GM23248 (cell line): ENCODE measurements at regions not wholly inside any gene's neighbourhood (a gene's known extent, or its start where the extent isn't known, plus 50 kb on each side); places are given as distances from the start of the nearest gene placed in this dataset.

Experiments used
- DNase-seq: peaks from one replicate; pipeline ENCODE4 v3.0.0-alpha.2; 2015
- H2AFZ ChIP-seq: fragments of 200-600 bp; sonication (generic); 2 replicates; pipeline ENCODE4 v1.6.1; 2016; ENCODE audit warnings: antibody characterized with exemption
- H3F3A ChIP-seq: fragments of 200-600 bp; sonication (generic); 2 replicates; pipeline ENCODE4 v1.6.1; 2016; ENCODE audit warnings: mild to moderate bottlenecking, antibody characterized with exemption, mixed run types; ENCODE audit not compliant: insufficient read depth
- H3K27ac ChIP-seq: fragments of 200-600 bp; sonication (generic); 2 replicates; pipeline ENCODE4 v1.5.1; 2016; ENCODE audit warnings: mild to moderate bottlenecking
- H3K27me3 ChIP-seq: fragments of 200-600 bp; sonication (generic); replicated peaks from 2 replicates; pipeline ENCODE4 v1.6.1; 2016; ENCODE audit warnings: mild to moderate bottlenecking; ENCODE audit not compliant: insufficient read depth
- H3K36me3 ChIP-seq: fragments of 200-600 bp; sonication (generic); 2 replicates; pipeline ENCODE4 v1.6.1; 2016; ENCODE audit warnings: low read depth, mild to moderate bottlenecking
- H3K4me1 ChIP-seq: fragments of 200-600 bp; sonication (generic); 2 replicates; pipeline ENCODE4 v1.6.1; 2016; ENCODE audit warnings: mild to moderate bottlenecking; ENCODE audit not compliant: insufficient read depth
- H3K4me2 ChIP-seq: fragments of 200-600 bp; sonication (generic); one replicate; pipeline ENCODE4 v1.6.1; 2016; ENCODE audit warnings: mild to moderate bottlenecking; ENCODE audit not compliant: unreplicated experiment
- H3K4me3 ChIP-seq: fragments of 200-600 bp; sonication (generic); 2 replicates; pipeline ENCODE4 v1.5.1; 2016; ENCODE audit warnings: mild to moderate bottlenecking
- H3K79me2 ChIP-seq: fragments of 200-600 bp; sonication (generic); 2 replicates; pipeline ENCODE4 v1.6.1; 2016; ENCODE audit warnings: mild to moderate bottlenecking; ENCODE audit not compliant: insufficient read depth
- H3K9ac ChIP-seq: fragments of 200-600 bp; sonication (generic); 2 replicates; pipeline ENCODE4 v1.6.1; 2016; ENCODE audit warnings: mild to moderate bottlenecking
- H3K9me2 ChIP-seq: fragments of 200-600 bp; sonication (generic); 2 replicates; pipeline ENCODE4 v1.6.1; 2016; ENCODE audit warnings: mixed run types, mild to moderate bottlenecking, moderate library complexity; ENCODE audit not compliant: insufficient read depth
- H3K9me3 ChIP-seq: fragments of 200-600 bp; sonication (generic); one replicate; pipeline ENCODE4 v1.6.1; 2017; ENCODE audit warnings: low read depth
- H4K20me1 ChIP-seq: fragments of 200-600 bp; sonication (generic); 2 replicates; pipeline ENCODE4 v1.6.0; 2016; ENCODE audit not compliant: insufficient read depth
- EZH2 ChIP-seq: fragments of 200-600 bp; sonication (generic); IDR thresholded peaks from 2 replicates; pipeline ENCODE4 v1.6.1; 2018; ENCODE audit warnings: antibody characterized with exemption, mild to moderate bottlenecking; ENCODE audit not compliant: insufficient read depth, poor library complexity, severe bottlenecking
- EZH2phosphoT487 ChIP-seq: fragments of 200-600 bp; sonication (generic); IDR thresholded peaks from 2 replicates; pipeline ENCODE4 v1.6.1; 2018; ENCODE audit warnings: antibody characterized with exemption, moderate library complexity, mild to moderate bottlenecking, low read depth; ENCODE audit not compliant: insufficient read depth
- WGBS, 2 experiments: methylation state at CpG; one replicate each; pipeline ENCODE4 v1.1.6; 2015 to 2017; ENCODE audit warnings: low lambda C conversion rate in 2 of 2, low coverage in 1 of 2; ENCODE audit errors: missing lambda C conversion rate in 2 of 2; 5-methylcytosine and 5-hydroxymethylcytosine counted together
- in situ Hi-C: fragments of 300-500 bp; cut with MboI; formaldehyde crosslinking; loops from 2 replicates; pipeline ENCODE4 v1.15.0; 2020

- in situ Hi-C loops, result no loop called here
Measured at GRCh38 chr14:104366931-104367865, 212.4 kb upstream of the C14orf180 start.

DNA sequence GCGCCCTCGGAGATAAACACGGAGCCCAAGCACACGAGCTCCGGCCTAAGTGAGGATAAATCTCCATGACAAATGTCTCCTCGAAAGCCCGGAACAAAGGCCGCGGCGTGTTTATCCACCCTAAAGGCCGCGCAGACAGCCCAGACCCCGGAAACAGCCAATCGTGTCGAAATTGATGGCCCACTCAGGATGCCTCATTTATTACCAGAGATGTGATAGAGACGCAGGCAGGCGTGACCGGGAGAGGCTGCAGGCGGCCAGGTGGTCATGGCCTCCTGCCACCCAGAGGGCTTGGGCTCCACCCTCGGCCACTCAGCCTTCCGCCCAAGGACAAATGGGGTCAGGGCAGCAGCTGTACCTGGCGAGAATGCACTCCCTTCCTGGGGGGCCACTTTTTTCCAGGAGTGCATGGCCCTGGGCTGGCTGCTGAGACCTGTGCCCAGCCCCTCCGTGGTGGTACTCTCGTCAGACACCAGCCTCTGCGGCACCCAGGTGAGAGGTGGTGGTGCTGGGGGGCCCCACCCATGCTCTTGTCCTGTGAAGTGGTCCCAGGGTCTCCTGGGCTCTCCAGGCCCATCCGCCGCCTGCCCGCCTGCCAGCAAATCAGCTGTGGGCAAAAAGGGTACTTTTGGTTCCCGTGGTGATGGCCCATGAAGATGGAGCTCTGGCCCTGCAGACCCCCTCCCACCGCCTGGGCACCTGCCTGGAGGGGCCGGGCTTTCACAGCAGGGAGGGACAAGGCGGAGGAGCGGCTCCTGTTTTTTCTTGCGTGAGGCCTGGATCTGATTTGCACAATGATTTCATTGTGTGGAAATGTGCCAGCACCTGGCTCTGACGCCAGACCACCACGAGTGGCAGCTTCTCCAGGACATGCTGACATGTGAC lies 211.5 kb upstream of the C14orf180 start:
- H3K9me3 ChIP-seq, result no peaks in the 10 kb centered on the region
- H4K20me1 ChIP-seq, result no peaks in the 10 kb centered on the region
- no peak overlapping the region for H3K4me3 ChIP-seq
- WGBS, 2 experiments, result 27 to 33% methylated on average over 33 to 36 of the region's 36 CpGs
- no peak overlapping the region for H3K27ac ChIP-seq
- H3K27me3 ChIP-seq, result no peaks in the 10 kb centered on the region
- H2AFZ ChIP-seq, result no peak overlapping the region
- TF ChIP-seq EZH2 (no peak), EZH2phosphoT487 (no peak)
- no peaks in the 10 kb centered on the region for H3K36me3 ChIP-seq
- in situ Hi-C loops, result no loop called here
- no peak overlapping the region for H3K4me2 ChIP-seq
- no peak for DNase-seq
- no peak overlapping the region for H3K9ac ChIP-seq
- no peaks in the 10 kb centered on the region for H3K79me2 ChIP-seq
- H3K4me1 ChIP-seq, result no peaks in the 10 kb centered on the region
- H3K9me2 ChIP-seq, result no peaks in the 10 kb centered on the region
- no peaks in the 10 kb centered on the region for H3F3A ChIP-seq

More at GRCh38 chr14:104366931-104367865, 212.4 kb upstream of the C14orf180 start:
- Histone ChIP-seq H3K4me2 (no peak overlapping the region), H3K27me3 (no peaks in the 10 kb centered on the region), H3K4me3 (no peak overlapping the region), H3K79me2 (no peaks in the 10 kb centered on the region), H3K9me2 (no peaks in the 10 kb centered on the region), H3K9me3 (no peaks in the 10 kb centered on the region), H3K4me1 (no peaks in the 10 kb centered on the region), H3K9ac (no peak overlapping the region), H2AFZ (no peak overlapping the region), H3K27ac (no peak overlapping the region), H4K20me1 (no peaks in the 10 kb centered on the region), H3K36me3 (no peaks in the 10 kb centered on the region), H3F3A (no peaks in the 10 kb centered on the region)
- TF ChIP-seq EZH2, result no peak
- TF ChIP-seq EZH2phosphoT487, result no peak
- WGBS, 2 experiments, result 22 to 28% methylated on average over 14 to 15 of the region's 16 CpGs
- DNase-seq, result no peak

DNA sequence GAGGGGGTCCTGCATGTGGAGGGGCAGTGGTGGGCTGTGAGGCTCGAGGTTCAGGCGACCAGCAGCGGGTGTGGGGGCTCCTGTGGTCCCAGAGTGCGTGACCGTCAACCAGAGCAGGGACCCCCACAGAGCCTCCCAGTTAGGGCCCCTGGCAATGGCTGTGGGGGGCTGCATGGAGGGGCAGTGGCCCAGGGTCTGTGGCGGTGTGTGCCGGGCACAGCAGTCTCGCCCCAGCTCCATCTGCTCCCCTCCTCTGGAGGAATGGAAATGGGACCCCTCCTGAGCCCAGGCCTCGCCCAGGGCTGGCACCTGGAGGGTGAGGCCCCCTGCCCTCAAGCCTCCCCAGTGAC lies 210.8 kb upstream of the C14orf180 start:
- Histone ChIP-seq H3K4me3 (no peak overlapping the region), H4K20me1 (no peaks in the 10 kb centered on the region), H2AFZ (no peak overlapping the region), H3K36me3 (no peaks in the 10 kb centered on the region), H3F3A (no peaks in the 10 kb centered on the region), H3K27me3 (no peaks in the 10 kb centered on the region), H3K9ac (no peak overlapping the region), H3K9me3 (no peaks in the 10 kb centered on the region), H3K9me2 (no peaks in the 10 kb centered on the region), H3K4me1 (no peaks in the 10 kb centered on the region), H3K4me2 (no peak overlapping the region), H3K27ac (no peak overlapping the region), H3K79me2 (no peaks in the 10 kb centered on the region)
- 17 to 29% methylated on average over 5 to 7 of the region's 9 CpGs for WGBS, 2 experiments
- in situ Hi-C loops, result no loop called here
- no peak for DNase-seq
- TF ChIP-seq EZH2 (no peak), EZH2phosphoT487 (no peak)

- in situ Hi-C loops, result no loop called here
- WGBS, 2 experiments, result 19 to 23% methylated on average over 8 of the region's 8 CpGs
- Histone ChIP-seq H3K9me3 (no peaks in the 10 kb centered on the region), H3F3A (no peaks in the 10 kb centered on the region), H3K4me1 (no peaks in the 10 kb centered on the region), H3K9ac (no peak overlapping the region), H3K4me2 (no peak overlapping the region), H3K27me3 (no peaks in the 10 kb centered on the region), H3K4me3 (no peak overlapping the region), H3K9me2 (no peaks in the 10 kb centered on the region), H4K20me1 (no peaks in the 10 kb centered on the region), H3K36me3 (no peaks in the 10 kb centered on the region), H3K79me2 (no peaks in the 10 kb centered on the region), H3K27ac (no peak overlapping the region), H2AFZ (no peak overlapping the region)
- TF ChIP-seq EZH2phosphoT487, result no peak
- TF ChIP-seq EZH2, result no peak
- no peak for DNase-seq
Measured at GRCh38 chr14:104369208-104369607, 210.4 kb upstream of the C14orf180 start.
